ENCODE measurements at regions not wholly inside any gene's neighbourhood (a gene's known extent, or its start where the extent isn't known, plus 50 kb on each side); places are given as distances from the start of the nearest gene placed in this dataset.

DNA sequence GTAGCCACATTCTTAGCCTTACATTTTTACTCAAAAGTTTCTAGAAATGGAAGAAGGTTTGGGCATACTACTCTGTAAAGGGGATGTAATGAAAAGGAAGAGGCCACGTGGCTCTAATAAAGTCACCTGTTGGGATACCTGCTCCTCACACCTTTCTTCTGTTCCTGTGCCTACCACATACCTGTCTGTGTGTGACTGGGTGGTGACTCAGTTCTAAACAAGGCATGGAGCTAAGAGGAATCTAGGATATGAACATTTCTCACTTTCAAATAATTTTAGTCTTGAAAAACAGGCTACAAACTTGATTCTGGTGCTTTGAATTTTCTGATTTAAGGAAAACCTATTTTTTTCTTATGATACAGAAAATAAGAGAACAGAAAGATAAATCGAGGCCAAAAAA, 363.6 kb downstream of the RFPL4B start:
- Histone ChIP-seq H3K27ac (no peak overlapping the region), H3K36me3 (no peaks in the 10 kb centered on the region), H3K27me3 (peaks cover 4% of the 10 kb centered on the region), H3K9me3 (ENCODE audit: low read depth) (no peaks in the 10 kb centered on the region), H3K4me3 (no peak overlapping the region), H3K4me1 (ENCODE audit: low read depth) (no peaks in the 10 kb centered on the region)
- DNase-seq (ENCODE audit: low read depth in 1 of 2, low spot score in 1 of 2) = no peak
- TF ChIP-seq, protein P1, sequence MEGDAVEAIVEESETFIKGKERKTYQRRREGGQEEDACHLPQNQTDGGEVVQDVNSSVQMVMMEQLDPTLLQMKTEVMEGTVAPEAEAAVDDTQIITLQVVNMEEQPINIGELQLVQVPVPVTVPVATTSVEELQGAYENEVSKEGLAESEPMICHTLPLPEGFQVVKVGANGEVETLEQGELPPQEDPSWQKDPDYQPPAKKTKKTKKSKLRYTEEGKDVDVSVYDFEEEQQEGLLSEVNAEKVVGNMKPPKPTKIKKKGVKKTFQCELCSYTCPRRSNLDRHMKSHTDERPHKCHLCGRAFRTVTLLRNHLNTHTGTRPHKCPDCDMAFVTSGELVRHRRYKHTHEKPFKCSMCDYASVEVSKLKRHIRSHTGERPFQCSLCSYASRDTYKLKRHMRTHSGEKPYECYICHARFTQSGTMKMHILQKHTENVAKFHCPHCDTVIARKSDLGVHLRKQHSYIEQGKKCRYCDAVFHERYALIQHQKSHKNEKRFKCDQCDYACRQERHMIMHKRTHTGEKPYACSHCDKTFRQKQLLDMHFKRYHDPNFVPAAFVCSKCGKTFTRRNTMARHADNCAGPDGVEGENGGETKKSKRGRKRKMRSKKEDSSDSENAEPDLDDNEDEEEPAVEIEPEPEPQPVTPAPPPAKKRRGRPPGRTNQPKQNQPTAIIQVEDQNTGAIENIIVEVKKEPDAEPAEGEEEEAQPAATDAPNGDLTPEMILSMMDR (IDR thresholded peaks at IDR 0.05; ENCODE audit: low read depth, low read length) = no peak

DNA sequence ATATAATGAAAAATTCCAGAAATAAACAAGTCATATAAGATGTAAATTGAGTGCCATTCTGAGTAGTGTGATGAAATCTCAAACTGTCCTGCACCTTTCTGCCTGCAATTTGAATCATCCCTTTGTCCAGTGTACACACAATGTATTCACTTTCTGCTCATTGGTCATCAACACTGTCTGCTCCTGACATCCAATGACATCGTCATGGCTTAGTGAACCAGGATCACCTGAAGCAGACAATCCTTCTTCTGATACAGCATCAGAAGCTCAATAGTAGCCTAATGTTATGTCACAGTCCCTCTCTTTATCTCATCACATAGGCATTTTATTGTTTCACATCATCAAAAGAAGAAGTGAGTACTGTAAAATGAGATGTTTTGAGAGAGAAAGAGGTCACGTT, 366.3 kb downstream of the RFPL4B start:
- H3K27me3 ChIP-seq = peaks cover 4% of the 10 kb centered on the region

DNA sequence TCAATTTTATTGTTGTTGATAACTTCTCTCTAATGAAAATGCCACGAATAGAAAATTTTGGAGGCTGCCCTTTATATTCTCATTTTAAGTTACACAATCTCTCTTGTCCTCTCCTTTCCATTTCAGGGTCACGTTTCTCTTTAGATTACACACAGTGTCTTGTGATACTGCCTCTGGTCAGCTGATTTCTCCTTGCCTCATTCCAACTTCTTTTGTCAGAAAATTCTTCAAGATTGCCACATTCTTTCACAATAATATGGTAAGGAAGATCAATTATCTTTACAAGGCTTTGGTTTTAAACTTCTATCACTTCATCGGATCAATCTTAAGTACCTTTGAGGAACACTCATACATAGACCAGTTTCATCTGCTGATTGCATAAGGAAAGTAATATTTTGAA, 370.3 kb downstream of the RFPL4B start:
- no peaks in the 10 kb centered on the region for H3K36me3 ChIP-seq
- H3K27ac ChIP-seq = no peak overlapping the region
- no peaks in the 10 kb centered on the region for H3K27me3 ChIP-seq
- H3K4me3 ChIP-seq = no peak overlapping the region
- no peaks in the 10 kb centered on the region for H3K9me3 ChIP-seq (ENCODE audit: low read depth)
- peaks cover 2% of the 10 kb centered on the region for H3K4me1 ChIP-seq (ENCODE audit: low read depth)
- TF ChIP-seq, protein P1 (IDR thresholded peaks at IDR 0.05; ENCODE audit: low read depth, low read length) = no peak
- DNase-seq (ENCODE audit: low read depth in 1 of 2, low spot score in 1 of 2) = peak in 1 of 2 donors; percentile 52

More for the DNA sequence above, 366.3 kb downstream of the RFPL4B start:
- Histone ChIP-seq H3K4me1 (ENCODE audit: low read depth) (no peaks in the 10 kb centered on the region), H3K36me3 (no peaks in the 10 kb centered on the region), H3K27ac (no peak overlapping the region), H3K9me3 (ENCODE audit: low read depth) (no peaks in the 10 kb centered on the region), H3K4me3 (no peak overlapping the region)
- TF ChIP-seq, protein P1 (IDR thresholded peaks at IDR 0.05; ENCODE audit: low read depth, low read length) = no peak
- no peak for DNase-seq (ENCODE audit: low read depth in 1 of 2, low spot score in 1 of 2)

DNA sequence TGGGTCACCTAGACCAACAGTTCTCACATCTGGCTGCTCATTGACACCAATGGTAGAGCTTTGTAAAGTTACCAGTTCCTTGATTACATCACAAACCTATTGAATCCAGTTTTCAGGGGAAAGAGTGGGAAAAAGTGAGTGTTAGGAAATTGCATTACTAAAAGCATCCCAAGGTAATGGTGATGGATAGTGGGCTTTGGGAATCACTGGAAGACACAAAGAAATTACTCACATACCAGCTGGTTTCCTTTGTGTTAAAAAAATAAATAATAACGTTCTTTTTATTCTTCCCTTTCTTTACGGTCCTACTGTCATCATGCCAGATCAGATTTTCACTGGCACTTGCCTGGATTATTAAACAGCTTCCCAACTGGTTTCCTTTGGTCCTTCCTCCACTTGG, 370.7 kb downstream of the RFPL4B start:
- Histone ChIP-seq H3K36me3 (no peaks in the 10 kb centered on the region), H3K4me1 (ENCODE audit: low read depth) (peaks cover 7% of the 10 kb centered on the region), H3K4me3 (no peak overlapping the region), H3K27ac (no peak overlapping the region), H3K27me3 (no peaks in the 10 kb centered on the region), H3K9me3 (ENCODE audit: low read depth) (no peaks in the 10 kb centered on the region)
- TF ChIP-seq, protein P1 (IDR thresholded peaks at IDR 0.05; ENCODE audit: low read depth, low read length) = no peak
- DNase-seq (ENCODE audit: low read depth in 1 of 2, low spot score in 1 of 2) = no peak

DNA sequence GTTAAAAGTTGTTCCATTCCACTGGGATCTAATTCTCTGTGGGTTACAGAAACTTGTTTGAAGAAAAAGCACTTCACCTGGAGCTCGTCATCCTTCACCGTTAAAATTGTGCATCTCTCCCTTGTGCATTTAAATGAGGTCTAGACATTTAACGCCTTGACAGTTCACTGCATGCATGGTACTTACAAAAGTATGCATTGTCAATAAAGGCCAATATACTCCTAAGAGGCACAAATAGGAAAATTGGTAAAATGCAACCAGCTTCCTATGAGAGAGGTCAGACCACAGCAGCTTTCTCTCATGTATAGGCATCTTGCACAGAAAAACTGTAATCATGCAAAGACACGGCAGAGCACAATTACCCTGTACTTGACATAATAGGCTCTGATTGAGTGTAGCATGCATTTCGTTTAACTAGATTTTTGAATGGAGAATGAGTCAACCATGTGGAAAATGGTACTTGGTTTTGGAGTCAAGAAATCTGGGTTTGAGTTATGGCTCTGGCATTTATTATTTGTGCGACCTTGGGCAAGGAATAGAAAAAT, 378.5 kb downstream of the RFPL4B start:
- no peak overlapping the region for H3K4me3 ChIP-seq
- no peaks in the 10 kb centered on the region for H3K36me3 ChIP-seq
- peaks cover 15% of the 10 kb centered on the region for H3K4me1 ChIP-seq (ENCODE audit: low read depth)
- H3K27me3 ChIP-seq = no peaks in the 10 kb centered on the region
- TF ChIP-seq, protein P1 (IDR thresholded peaks at IDR 0.05; ENCODE audit: low read depth, low read length) = no peak
- DNase-seq (ENCODE audit: low read depth in 1 of 2, low spot score in 1 of 2) = no peak
- H3K9me3 ChIP-seq (ENCODE audit: low read depth) = no peaks in the 10 kb centered on the region
- H3K27ac ChIP-seq = no peak overlapping the region

DNA sequence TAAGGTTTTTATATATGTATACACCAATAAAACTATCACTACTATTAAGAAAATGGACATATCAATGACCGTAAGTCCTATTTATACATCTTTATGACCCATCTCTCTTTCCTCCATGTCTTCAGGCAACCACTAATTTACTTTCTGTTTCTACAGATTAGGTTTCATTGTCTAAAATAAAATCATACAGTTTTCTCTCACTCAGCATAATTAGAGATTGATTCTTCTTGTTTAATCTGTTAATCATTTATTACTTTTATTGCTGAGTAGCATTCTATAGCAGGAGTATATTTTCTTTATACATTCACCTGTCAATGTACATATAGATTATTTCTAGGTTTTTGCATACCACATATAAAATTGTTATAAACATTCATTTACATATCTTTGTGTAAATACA, 388.0 kb downstream of the RFPL4B start:
- no peaks in the 10 kb centered on the region for H3K9me3 ChIP-seq (ENCODE audit: low read depth)
- no peak overlapping the region for H3K27ac ChIP-seq
- H3K27me3 ChIP-seq = no peaks in the 10 kb centered on the region
- no peak overlapping the region for H3K4me3 ChIP-seq
- no peaks in the 10 kb centered on the region for H3K4me1 ChIP-seq (ENCODE audit: low read depth)
- TF ChIP-seq, protein P1 (IDR thresholded peaks at IDR 0.05; ENCODE audit: low read depth, low read length) = no peak
- DNase-seq (ENCODE audit: low read depth in 1 of 2, low spot score in 1 of 2) = no peak
- H3K36me3 ChIP-seq = no peaks in the 10 kb centered on the region
